ENCODE measurements at regions not wholly inside any gene's neighbourhood (a gene's known extent, or its start where the extent isn't known, plus 50 kb on each side); places are given as distances from the start of the nearest gene placed in this dataset.

DNA sequence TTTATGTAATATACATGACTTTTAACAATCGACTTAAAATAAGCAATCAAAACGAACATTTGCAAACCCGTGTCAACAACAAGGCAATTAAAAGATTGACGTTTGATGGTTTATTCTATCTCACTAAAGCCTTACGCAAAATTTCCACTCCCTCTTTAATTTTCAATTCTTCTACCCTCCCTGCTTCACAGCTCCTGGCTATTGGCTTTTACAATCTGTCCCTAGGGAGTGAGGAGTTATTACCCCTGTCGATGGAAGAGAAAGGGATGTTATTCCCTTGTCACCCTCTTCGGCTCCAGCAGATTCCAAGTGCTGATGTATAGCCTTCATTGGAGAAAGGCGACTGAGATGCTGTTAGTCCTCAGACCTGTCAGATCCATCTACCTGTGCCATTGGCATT, 161.3 kb downstream of the ZNF281 start:
- no peak for DNase-seq

GRCh38 chr1:200247518-200247917, 162.3 kb downstream of the ZNF281 start:
- no peak for DNase-seq

- DNase-seq, result no peak
Measured at GRCh38 chr1:200245473-200245872, 164.4 kb downstream of the ZNF281 start.

- no peak for DNase-seq
Measured at GRCh38 chr1:200243042-200243437, 166.8 kb downstream of the ZNF281 start.

DNA sequence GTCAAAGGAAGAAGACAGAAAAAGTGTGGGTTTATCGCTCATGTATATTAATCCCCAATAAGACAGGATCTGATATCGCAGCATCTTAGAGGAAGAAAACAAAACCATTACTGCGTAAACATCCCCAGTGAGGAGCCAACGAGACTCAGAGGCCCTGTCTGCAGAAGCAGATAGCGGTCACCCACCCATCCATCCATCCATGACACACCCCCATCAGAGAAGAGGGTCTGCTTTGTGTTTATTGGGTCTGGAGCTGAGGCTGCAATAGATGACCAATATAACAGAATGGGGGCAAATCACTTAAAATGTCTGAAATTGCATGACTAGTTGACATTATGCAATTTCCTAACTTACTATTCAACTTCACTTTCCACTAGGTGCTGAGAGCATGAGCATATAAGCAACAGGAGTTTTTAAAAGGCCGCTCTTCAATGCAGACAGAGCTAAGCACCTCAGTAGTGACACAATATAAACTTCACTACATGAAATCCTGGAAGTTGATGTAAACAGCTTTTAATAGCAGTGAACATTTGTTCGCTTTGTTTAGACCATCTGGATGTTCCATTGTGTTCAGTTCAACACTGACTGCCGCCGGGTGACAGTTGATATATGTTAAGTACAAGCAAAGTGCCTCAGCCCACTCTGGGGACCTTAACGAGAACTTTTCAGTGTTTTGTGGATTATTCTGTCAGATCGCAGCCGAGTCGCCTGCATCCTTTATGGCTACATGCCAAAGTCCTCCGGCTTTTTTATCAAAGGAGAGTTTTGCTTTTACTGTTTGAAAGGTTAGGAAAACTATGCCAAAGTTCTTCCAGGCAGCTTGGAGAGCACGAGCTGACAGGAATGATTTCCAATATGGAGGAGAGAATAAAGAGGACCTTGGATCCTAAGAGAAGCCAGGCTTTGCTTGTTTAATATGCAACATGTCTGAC, 167.5 kb downstream of the ZNF281 start:
- no peak for DNase-seq

- no peak for DNase-seq
Measured at GRCh38 chr1:200240656-200241055, 169.2 kb downstream of the ZNF281 start.

DNA sequence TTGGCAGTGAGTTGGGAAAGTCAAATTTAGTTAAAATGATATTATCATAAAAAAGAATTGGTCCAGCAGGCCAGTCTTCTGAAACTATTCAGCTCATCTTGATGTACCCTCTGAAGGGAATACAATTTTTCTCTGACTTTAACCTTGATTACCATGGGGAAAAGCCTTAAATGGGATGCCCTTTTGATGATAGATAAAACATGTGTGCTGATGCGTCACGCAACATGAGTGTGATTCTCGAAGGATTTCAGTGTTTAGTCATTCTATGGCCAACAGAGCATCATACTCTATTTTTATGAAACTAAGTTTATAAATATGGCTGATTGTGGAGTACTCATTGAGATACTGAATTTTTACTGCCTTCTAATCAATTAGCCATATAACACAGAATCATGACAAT, 171.5 kb downstream of the ZNF281 start:
- no peak for DNase-seq

- DNase-seq, result no peak
Measured at GRCh38 chr1:200237066-200237465, 172.8 kb downstream of the ZNF281 start.

- DNase-seq, result no peak
Measured at GRCh38 chr1:200234938-200235337, 174.9 kb downstream of the ZNF281 start.

- DNase-seq, result no peak
Measured at GRCh38 chr1:200233393-200233792, 176.4 kb downstream of the ZNF281 start.

DNA sequence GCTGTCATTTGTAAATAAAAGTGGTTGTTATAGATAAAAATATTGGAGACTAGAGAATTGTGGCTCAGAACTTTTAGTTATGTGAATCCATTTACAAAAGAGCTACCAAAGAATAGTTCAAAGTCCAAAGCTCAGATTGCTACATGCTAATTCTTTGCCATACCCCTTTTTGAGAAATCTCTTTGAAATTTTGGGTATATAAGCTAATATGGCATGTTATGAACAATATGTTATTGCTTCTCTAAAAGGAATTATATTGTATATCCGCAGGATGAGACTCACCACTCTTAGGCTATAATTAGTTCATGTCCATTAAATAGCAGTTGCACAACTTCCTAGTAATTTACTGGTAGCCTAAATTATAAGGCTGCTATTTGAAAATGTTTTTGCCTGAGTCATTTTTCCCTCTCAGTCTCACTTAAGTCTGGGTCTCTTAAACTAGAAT, 178.0 kb downstream of the ZNF281 start:
- DNase-seq, result no peak

DNA sequence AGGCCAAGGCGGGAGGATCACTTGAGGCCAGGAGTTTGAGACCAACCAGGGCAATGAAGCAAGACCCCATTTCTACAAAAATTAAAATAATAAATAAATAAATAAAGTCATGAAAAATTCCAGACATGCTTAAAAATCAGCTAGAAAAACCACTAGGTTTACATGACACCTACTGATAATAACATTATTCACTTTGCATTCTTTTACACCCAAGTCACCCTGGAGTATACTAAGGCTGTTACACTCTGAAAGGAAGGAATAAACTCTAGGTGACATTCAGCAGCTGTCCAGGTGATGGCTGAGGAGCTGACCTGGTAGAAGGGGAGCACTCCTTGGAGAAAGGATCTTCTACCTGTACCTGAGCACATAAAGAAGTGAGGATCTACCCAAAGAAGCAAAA, 179.2 kb downstream of the ZNF281 start:
- no peak for DNase-seq

- no peak for DNase-seq
Measured at GRCh38 chr1:200228486-200228885, 181.3 kb downstream of the ZNF281 start.

DNA sequence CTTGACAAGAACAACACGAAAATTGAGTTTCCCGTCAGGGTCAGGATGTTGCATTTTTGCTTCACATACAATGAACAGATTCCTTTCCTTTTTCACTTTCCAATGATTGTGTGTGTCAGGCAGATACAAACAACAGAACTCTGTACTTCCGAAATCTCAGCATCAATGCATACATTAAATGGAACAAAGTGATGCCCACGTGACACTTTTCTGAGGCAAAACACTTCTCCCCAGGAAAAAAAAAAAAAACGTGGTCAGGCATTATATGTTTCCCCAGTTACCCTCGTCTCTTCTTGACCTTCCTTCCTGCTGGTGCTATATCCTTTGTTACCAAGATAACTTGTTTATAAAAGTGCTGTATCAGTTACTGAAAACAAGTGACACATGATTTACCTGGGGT, 181.8 kb downstream of the ZNF281 start:
- DNase-seq, result no peak
